ENCODE measurements at regions not wholly inside any gene's neighbourhood (a gene's known extent, or its start where the extent isn't known, plus 50 kb on each side); places are given as distances from the start of the nearest gene placed in this dataset.

GRCh38 chrX:99384594-99385374 lies 1025.3 kb downstream of the PCDH19 start:
- TF ChIP-seq, protein P1, sequence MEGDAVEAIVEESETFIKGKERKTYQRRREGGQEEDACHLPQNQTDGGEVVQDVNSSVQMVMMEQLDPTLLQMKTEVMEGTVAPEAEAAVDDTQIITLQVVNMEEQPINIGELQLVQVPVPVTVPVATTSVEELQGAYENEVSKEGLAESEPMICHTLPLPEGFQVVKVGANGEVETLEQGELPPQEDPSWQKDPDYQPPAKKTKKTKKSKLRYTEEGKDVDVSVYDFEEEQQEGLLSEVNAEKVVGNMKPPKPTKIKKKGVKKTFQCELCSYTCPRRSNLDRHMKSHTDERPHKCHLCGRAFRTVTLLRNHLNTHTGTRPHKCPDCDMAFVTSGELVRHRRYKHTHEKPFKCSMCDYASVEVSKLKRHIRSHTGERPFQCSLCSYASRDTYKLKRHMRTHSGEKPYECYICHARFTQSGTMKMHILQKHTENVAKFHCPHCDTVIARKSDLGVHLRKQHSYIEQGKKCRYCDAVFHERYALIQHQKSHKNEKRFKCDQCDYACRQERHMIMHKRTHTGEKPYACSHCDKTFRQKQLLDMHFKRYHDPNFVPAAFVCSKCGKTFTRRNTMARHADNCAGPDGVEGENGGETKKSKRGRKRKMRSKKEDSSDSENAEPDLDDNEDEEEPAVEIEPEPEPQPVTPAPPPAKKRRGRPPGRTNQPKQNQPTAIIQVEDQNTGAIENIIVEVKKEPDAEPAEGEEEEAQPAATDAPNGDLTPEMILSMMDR (IDR thresholded peaks at IDR 0.05) = no peak
- TF ChIP-seq POLR2A (IDR thresholded peaks at IDR 0.05) = no peak

Data from esophagus squamous epithelium (tissue), 4 donors.